Peyer's patch (tissue), 4 donors: ENCODE measurements at regions not wholly inside any gene's neighbourhood (a gene's known extent, or its start where the extent isn't known, plus 50 kb on each side); places are given as distances from the start of the nearest gene placed in this dataset.

ENCODE experiments used
- POLR2A ChIP-seq, 2 donors: fragments of 450-650 bp; IDR thresholded peaks; one replicate each; pipeline ENCODE4 v1.5.1; 2017; ENCODE audit warnings: antibody characterized with exemption in 2 of 2, mild to moderate bottlenecking in 2 of 2, moderate library complexity in 2 of 2
- TF ChIP-seq, protein P1 (sequence below), 6 experiments: fragments of 450-650 bp in 4 of 6; fragments of 200-600 bp in 2 of 6; sonication (generic) in 1 of 6; IDR thresholded peaks; one replicate each; pipeline ENCODE4 v1.5.1; 2017 to 2019; ENCODE audit warnings: antibody characterized with exemption in 6 of 6, mild to moderate bottlenecking in 3 of 6, moderate library complexity in 1 of 6

DNA sequence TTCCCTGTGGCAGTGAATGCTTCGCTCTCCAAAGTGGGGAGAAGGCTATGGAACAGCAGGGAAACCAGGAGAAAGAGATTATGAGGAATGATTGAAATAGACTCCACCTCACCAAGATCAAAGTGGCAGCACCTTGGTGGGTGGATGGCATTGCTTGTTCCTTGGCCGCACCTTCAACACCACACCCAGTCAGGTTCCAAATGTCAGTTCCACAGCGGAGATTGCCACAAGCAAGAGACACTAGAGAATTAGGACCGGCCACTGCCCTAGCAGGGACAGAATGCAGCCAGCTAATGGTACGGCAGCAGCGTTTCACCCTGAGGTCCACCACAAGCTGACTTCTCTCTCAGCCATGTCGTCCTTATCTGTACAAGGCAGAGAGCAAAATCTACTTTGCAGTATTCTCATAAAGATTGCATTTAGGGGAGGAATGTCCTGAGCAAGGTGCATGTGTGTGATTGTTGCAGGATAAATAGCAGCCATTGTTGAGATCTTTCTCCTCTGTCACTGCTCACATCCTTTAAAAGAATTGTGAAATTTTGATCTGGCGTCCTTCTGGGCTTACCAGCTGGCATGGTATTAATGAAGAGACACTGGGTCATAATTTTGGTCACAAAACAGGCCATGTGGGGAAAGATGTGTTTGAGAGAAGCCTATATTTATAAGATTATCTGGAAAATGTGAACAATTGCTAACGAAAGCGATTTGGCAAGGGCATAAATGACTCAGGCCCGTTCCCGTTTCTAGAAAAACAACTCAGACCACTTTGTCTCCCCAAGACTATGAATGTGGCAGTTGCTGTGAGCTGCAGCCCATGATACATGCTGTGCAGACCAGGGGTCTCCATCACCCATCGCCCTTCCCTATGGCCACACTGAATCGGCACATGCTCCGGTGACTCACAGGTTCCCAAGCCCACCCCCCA is 228.6 kb upstream of the ID2 start:
- TF ChIP-seq, protein P1, sequence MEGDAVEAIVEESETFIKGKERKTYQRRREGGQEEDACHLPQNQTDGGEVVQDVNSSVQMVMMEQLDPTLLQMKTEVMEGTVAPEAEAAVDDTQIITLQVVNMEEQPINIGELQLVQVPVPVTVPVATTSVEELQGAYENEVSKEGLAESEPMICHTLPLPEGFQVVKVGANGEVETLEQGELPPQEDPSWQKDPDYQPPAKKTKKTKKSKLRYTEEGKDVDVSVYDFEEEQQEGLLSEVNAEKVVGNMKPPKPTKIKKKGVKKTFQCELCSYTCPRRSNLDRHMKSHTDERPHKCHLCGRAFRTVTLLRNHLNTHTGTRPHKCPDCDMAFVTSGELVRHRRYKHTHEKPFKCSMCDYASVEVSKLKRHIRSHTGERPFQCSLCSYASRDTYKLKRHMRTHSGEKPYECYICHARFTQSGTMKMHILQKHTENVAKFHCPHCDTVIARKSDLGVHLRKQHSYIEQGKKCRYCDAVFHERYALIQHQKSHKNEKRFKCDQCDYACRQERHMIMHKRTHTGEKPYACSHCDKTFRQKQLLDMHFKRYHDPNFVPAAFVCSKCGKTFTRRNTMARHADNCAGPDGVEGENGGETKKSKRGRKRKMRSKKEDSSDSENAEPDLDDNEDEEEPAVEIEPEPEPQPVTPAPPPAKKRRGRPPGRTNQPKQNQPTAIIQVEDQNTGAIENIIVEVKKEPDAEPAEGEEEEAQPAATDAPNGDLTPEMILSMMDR (IDR thresholded peaks at IDR 0.05), result no peak
- TF ChIP-seq POLR2A (IDR thresholded peaks at IDR 0.05), result no peak
